ENCODE measurements at regions not wholly inside any gene's neighbourhood (a gene's known extent, or its start where the extent isn't known, plus 50 kb on each side); places are given as distances from the start of the nearest gene placed in this dataset.

DNA sequence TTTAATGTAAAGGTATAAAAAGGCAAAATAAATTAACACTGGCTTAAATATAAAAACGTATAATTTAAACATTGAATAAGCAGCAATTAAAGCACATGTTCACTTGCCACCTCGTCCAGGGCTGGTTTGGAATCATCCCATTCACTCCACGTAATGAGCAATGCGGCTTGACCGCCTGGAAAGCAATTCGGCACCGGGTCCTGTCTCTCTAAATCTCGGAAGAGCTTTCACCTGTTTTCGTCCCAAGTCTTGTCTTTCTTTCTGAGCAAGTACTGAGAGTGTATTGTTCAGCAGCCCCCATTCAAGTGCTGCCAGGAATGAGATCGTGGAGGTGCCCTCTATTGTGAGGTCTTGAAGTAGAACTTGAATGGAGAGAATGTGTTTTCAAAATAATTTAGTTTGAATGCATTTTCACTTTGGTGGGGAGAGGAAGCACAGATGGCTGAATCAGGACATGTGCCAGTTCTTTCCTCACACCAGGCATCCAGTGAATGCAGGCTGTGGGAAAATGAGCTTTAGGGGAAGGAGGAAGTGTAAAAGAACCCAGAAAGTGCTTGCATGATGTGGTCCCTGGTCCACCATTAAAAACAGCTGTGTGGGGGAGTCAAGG lies 515.2 kb downstream of the REEP3 start:
- TF ChIP-seq, protein P1, sequence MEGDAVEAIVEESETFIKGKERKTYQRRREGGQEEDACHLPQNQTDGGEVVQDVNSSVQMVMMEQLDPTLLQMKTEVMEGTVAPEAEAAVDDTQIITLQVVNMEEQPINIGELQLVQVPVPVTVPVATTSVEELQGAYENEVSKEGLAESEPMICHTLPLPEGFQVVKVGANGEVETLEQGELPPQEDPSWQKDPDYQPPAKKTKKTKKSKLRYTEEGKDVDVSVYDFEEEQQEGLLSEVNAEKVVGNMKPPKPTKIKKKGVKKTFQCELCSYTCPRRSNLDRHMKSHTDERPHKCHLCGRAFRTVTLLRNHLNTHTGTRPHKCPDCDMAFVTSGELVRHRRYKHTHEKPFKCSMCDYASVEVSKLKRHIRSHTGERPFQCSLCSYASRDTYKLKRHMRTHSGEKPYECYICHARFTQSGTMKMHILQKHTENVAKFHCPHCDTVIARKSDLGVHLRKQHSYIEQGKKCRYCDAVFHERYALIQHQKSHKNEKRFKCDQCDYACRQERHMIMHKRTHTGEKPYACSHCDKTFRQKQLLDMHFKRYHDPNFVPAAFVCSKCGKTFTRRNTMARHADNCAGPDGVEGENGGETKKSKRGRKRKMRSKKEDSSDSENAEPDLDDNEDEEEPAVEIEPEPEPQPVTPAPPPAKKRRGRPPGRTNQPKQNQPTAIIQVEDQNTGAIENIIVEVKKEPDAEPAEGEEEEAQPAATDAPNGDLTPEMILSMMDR (IDR thresholded peaks at IDR 0.05): no peak
- H3K4me3 ChIP-seq: no peak overlapping the region
- no peak for DNase-seq (ENCODE audit: low spot score)
- H3K27ac ChIP-seq: no peak overlapping the region

DNA sequence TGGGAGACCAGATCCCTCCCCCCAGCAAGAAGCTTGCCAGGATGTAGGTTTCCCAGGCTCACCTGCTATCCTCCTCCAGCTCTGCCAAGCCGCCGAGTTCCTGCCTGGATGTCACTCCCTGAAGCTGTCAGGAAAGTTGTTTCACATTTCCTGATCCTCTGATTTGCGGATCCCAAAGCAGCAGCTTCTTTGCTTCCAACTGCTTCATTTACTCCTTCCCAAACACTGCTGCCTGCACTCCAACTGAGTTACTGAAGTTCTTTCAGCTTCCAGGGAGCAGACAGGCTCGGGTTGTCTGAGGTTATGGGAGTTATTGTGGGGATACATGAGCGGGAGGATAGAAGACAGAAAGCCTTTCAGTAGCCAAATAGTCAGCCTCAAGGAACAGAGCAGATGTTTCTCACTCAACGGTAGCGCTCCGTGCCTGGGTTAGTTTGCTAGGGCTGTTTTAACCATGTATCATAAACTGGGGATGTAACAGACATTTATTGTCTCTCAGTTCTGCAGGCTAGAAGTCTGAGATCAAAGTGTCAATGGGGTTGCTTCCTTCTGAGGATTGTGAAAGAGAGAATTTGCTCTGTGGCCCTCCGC lies 516.0 kb downstream of the REEP3 start:
- Histone ChIP-seq H3K4me3 (no peak overlapping the region), H3K27ac (no peak overlapping the region)
- DNase-seq (ENCODE audit: low spot score): no peak
- TF ChIP-seq, protein P1 (IDR thresholded peaks at IDR 0.05): no peak

DNA sequence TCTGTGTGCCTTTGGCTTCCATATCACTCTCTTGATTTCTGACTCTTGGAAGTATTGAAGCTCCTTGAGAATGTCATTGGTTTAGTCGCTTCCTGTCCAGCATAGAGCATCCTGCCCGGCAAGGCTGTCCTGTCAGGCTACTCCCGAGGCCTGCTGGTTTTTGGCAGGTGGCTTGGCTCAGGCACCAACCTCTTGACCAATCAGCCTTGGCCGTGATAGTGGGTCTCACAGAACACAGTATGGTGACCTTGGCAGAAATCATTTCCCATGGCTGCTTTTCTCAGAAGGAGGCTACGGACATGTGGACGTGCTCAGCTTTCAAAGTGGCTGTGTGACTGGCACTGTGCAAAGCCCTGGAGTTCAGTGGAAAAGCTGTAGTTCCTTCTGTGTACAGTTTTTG lies 516.9 kb downstream of the REEP3 start:
- TF ChIP-seq, protein P1 (IDR thresholded peaks at IDR 0.05): no peak
- H3K27ac ChIP-seq: no peak overlapping the region
- no peak overlapping the region for H3K4me3 ChIP-seq
- no peak for DNase-seq (ENCODE audit: low spot score)

DNA sequence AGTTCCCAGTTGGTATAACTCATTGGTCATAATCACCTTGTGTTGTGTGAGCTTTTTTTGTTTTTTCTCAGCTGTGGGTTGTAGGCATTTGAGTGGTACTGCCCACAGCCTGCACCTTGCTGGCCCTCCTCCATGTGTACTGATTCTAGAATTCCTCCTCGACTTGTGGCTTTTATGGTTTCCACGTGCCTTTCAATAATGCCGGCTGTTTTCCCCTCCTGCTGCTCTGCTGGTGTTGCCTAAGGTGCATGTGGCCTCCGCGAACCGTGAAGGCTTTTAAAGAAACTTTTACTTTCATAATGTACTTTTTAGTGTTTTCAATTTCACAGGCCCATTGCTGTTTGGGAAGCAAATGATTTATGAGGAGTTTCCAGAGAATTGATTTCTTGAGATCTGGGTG lies 518.0 kb downstream of the REEP3 start:
- H3K27ac ChIP-seq: no peak overlapping the region
- no peak for DNase-seq (ENCODE audit: low spot score)
- H3K4me3 ChIP-seq: no peak overlapping the region
- TF ChIP-seq, protein P1 (IDR thresholded peaks at IDR 0.05): no peak

DNA sequence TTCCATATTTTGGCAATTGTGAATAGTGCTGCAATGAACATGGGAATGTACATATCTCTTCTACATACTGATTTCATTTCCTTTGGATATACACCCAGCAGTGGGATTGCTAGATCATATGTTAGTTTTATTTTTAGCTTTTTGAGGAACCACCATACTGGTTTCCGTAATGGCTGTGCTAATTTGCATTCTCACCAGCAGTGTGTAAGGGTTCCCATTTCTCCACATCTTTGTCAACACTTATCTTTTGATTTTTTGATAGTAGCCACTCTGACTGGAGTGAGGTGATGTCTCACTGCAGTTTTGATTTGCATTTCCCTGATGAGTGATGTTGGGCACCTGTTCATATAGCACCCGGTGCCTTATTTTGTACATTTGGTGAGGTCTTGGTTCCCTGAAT lies 519.6 kb downstream of the REEP3 start:
- Histone ChIP-seq H3K27ac (no peak overlapping the region), H3K4me3 (peak overlapping the region; percentile 62)
- no peak for DNase-seq (ENCODE audit: low spot score)
- TF ChIP-seq, protein P1 (IDR thresholded peaks at IDR 0.05): no peak

DNA sequence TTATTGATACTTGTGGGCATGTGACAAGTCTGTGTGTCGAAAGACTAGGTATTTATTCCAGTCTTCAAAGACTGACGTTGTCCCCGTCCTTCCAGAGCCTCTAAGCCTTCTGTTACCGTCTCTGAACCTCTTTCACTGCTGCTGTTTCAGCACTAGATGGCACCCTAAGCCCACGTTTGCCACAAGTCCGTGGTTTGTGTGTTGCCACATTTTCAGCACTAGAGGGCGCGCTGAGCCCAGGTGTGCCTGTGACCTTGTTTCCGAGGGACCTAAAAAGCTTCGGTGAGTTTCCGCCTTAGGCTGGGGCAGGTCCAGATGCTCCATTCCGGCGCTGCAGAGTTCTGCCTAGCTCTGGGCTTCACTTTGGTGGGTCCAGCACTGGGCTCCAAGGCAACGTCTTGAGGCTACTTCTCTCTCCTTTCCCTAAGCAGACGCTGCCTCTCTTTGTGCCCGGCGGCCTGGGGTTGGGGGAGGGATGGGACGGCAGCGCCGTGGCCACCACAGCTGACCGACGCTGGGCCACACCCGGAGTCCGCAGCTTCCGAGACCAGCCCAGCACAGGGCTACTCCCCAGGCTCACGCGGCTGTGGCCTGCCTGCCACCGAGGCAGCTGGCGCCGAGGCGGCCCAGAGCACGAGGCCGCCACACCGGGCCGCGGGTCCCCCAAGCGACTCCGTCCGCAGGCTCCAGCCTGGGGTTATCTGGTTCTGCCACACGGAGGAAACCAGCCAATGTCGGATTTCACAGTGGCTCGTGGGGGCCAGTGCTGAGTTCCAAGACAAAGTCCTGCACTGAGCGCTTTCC lies 520.2 kb downstream of the REEP3 start:
- peak; percentile 78 for DNase-seq (ENCODE audit: low spot score)

More for the DNA sequence above, 520.2 kb downstream of the REEP3 start:
- Histone ChIP-seq H3K4me3 (peak overlapping the region; percentile 62), H3K27ac (no peak overlapping the region)
- TF ChIP-seq, protein P1 (IDR thresholded peaks at IDR 0.05): peak; percentile 90

Measured in coronary artery (tissue), 2 donors.